ENCODE measurements at regions not wholly inside any gene's neighbourhood (a gene's known extent, or its start where the extent isn't known, plus 50 kb on each side); places are given as distances from the start of the nearest gene placed in this dataset.

DNA sequence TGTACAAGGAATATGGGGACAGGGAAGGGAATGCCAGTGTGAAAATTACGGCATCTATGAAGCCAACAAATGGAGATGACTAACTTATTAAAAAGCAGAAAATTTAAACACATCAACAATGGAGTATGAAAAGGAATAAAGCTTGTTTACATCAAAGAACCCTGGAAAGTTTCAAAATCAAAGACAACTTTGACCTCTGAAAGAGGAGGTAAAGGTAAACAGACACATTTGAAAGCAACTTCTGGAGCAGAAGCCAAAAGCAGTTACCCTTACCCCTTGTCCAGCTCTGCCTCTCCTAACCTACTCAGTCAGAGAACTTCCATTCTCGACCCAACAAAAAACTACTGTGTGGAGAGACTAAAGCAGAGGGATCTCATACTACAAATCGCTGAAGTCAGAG is 184.3 kb downstream of the DUSP6 start:
- DNase-seq (ENCODE audit: low read depth), result no peak
- H3K4me3 ChIP-seq (ENCODE audit: control insufficient read depth, low read depth, low read length), result no peak overlapping the region
- TF ChIP-seq CTCF (conservative IDR thresholded peaks at IDR 0.05; ENCODE audit: control insufficient read depth, insufficient read depth, low read depth, low read length), result no peak

GRCh38 chr12:89166525-89166934 is 185.8 kb downstream of the DUSP6 start:
- no peak for TF ChIP-seq CTCF (conservative IDR thresholded peaks at IDR 0.05; ENCODE audit: control insufficient read depth, insufficient read depth, low read depth, low read length)
- DNase-seq (ENCODE audit: low read depth), result peak; percentile 73
- no peak overlapping the region for H3K4me3 ChIP-seq (ENCODE audit: control insufficient read depth, low read depth, low read length)

GRCh38 chr12:89166121-89166520 is 186.2 kb downstream of the DUSP6 start:
- no peak for DNase-seq (ENCODE audit: low read depth)
- TF ChIP-seq CTCF (conservative IDR thresholded peaks at IDR 0.05; ENCODE audit: control insufficient read depth, insufficient read depth, low read depth, low read length), result no peak

GRCh38 chr12:89165703-89166102 is 186.6 kb downstream of the DUSP6 start:
- DNase-seq (ENCODE audit: low read depth), result no peak
- no peak overlapping the region for H3K4me3 ChIP-seq (ENCODE audit: control insufficient read depth, low read depth, low read length)
- no peak for TF ChIP-seq CTCF (conservative IDR thresholded peaks at IDR 0.05; ENCODE audit: control insufficient read depth, insufficient read depth, low read depth, low read length)

More at GRCh38 chr12:89166121-89166520, 186.2 kb downstream of the DUSP6 start:
- no peak overlapping the region for H3K4me3 ChIP-seq (ENCODE audit: control insufficient read depth, low read depth, low read length)

- no peak for DNase-seq (ENCODE audit: low read depth)
- TF ChIP-seq CTCF (conservative IDR thresholded peaks at IDR 0.05; ENCODE audit: control insufficient read depth, insufficient read depth, low read depth, low read length), result no peak
- no peak overlapping the region for H3K4me3 ChIP-seq (ENCODE audit: control insufficient read depth, low read depth, low read length)
These were observed 188.4 kb downstream of the DUSP6 start for GRCh38 chr12:89163918-89164317.

- H3K4me3 ChIP-seq (ENCODE audit: control insufficient read depth, low read depth, low read length), result no peak overlapping the region
- DNase-seq (ENCODE audit: low read depth), result peak; percentile 100
- TF ChIP-seq CTCF (conservative IDR thresholded peaks at IDR 0.05; ENCODE audit: control insufficient read depth, insufficient read depth, low read depth, low read length), result no peak
These were observed 189.6 kb downstream of the DUSP6 start for GRCh38 chr12:89162589-89163261.

- no peak for TF ChIP-seq CTCF (conservative IDR thresholded peaks at IDR 0.05; ENCODE audit: control insufficient read depth, insufficient read depth, low read depth, low read length)
- H3K4me3 ChIP-seq (ENCODE audit: control insufficient read depth, low read depth, low read length), result no peak overlapping the region
- DNase-seq (ENCODE audit: low read depth), result no peak
These were observed 190.7 kb downstream of the DUSP6 start for GRCh38 chr12:89161557-89161956.

All from fibroblast of mammary gland (primary cell).